SK-N-SH (cell line): ENCODE measurements at regions not wholly inside any gene's neighbourhood (a gene's known extent, or its start where the extent isn't known, plus 50 kb on each side); places are given as distances from the start of the nearest gene placed in this dataset.

Experiments used
- CTCF ChIP-seq: fragments of 200-600 bp; sonication (generic); IDR thresholded peaks from 2 replicates; pipeline ENCODE4 v1.6.1; 2017; ENCODE audit warnings: antibody characterized with exemption, mild to moderate bottlenecking, moderate library complexity
- JUND ChIP-seq: IDR thresholded peaks from 2 replicates; pipeline ENCODE4 v1.4.0; 2012
- MAX ChIP-seq: IDR thresholded peaks from 2 replicates; pipeline ENCODE4 v1.4.0; 2012; ENCODE audit warnings: low read depth
- MEF2A ChIP-seq: IDR thresholded peaks from 2 replicates; pipeline ENCODE4 v1.4.0; 2012; ENCODE audit warnings: low read depth, borderline replicate concordance
- MXI1 ChIP-seq: IDR thresholded peaks from 2 replicates; pipeline ENCODE4 v1.6.1; 2012; ENCODE audit warnings: mild to moderate bottlenecking, low read depth, low read length, improper control_type of control experiment
- NFIC ChIP-seq: IDR thresholded peaks from 2 replicates; pipeline ENCODE4 v1.4.0; 2012; ENCODE audit warnings: borderline replicate concordance
- POLR2AphosphoS5 ChIP-seq: IDR thresholded peaks from 2 replicates; pipeline ENCODE4 v1.6.1; 2012; ENCODE audit warnings: low read depth, low read length
- SMC3 ChIP-seq: IDR thresholded peaks from 2 replicates; pipeline ENCODE4 v1.6.1; 2012; ENCODE audit warnings: low read depth, low read length, improper control_type of control experiment
- YY1 ChIP-seq: IDR thresholded peaks from 2 replicates; pipeline ENCODE4 v1.4.0; 2012; ENCODE audit warnings: low read depth, mild to moderate bottlenecking

- no peak for TF ChIP-seq MXI1
- no peak for TF ChIP-seq YY1
- no peak for TF ChIP-seq POLR2AphosphoS5
- TF ChIP-seq MAX = no peak
- TF ChIP-seq CTCF = no peak
- no peak for TF ChIP-seq JUND
- no peak for TF ChIP-seq NFIC
- no peak for TF ChIP-seq MEF2A
- no peak; the same call in 1 of the 2 replicates for TF ChIP-seq SMC3
These were observed 75.0 kb upstream of the DAB2IP start for GRCh38 chr9:121576281-121577075.
